Mesenteric fat pad (tissue), 1 donor: ENCODE measurements at regions not wholly inside any gene's neighbourhood (a gene's known extent, or its start where the extent isn't known, plus 50 kb on each side); places are given as distances from the start of the nearest gene placed in this dataset.

Source experiments
- DNase-seq: peaks from one replicate; pipeline ENCODE4 v3.0.0-alpha.2; 2020; ENCODE audit warnings: low spot score
- donor health status: DM: yes; HTN: yes; CAD: no.

- DNase-seq = no peak
Measured at GRCh38 chr10:30793093-30793492, 163.5 kb upstream of the LYZL2 start.

GRCh38 chr10:30792025-30792424 is 162.5 kb upstream of the LYZL2 start:
- no peak for DNase-seq

GRCh38 chr10:30791197-30791611 is 161.7 kb upstream of the LYZL2 start:
- DNase-seq = no peak

GRCh38 chr10:30789806-30790205 is 160.3 kb upstream of the LYZL2 start:
- DNase-seq = no peak

GRCh38 chr10:30788307-30788706 is 158.8 kb upstream of the LYZL2 start:
- DNase-seq = no peak

GRCh38 chr10:30786906-30787305 is 157.4 kb upstream of the LYZL2 start:
- no peak for DNase-seq

GRCh38 chr10:30786131-30786530 is 156.6 kb upstream of the LYZL2 start:
- DNase-seq = no peak

- DNase-seq = no peak
Measured at GRCh38 chr10:30784897-30785605, 155.5 kb upstream of the LYZL2 start.

GRCh38 chr10:30784524-30784896 is 155.0 kb upstream of the LYZL2 start:
- DNase-seq = no peak

- peak; percentile 92 for DNase-seq
Measured at GRCh38 chr10:30783939-30784501, 154.5 kb upstream of the LYZL2 start.

GRCh38 chr10:30782537-30783461 is 153.2 kb upstream of the LYZL2 start:
- no peak for DNase-seq

- no peak for DNase-seq
Measured at GRCh38 chr10:30782157-30782536, 152.6 kb upstream of the LYZL2 start.

- DNase-seq = no peak
Measured at GRCh38 chr10:30781670-30782121, 152.1 kb upstream of the LYZL2 start.

- no peak for DNase-seq
Measured at GRCh38 chr10:30778769-30779168, 149.2 kb upstream of the LYZL2 start.

GRCh38 chr10:30775779-30776591 is 146.4 kb upstream of the LYZL2 start:
- no peak for DNase-seq

GRCh38 chr10:30774261-30774660 is 144.7 kb upstream of the LYZL2 start:
- DNase-seq = no peak

- DNase-seq = no peak
Measured at GRCh38 chr10:30773501-30773900, 143.9 kb upstream of the LYZL2 start.

- DNase-seq = no peak
Measured at GRCh38 chr10:30770816-30771215, 141.3 kb upstream of the LYZL2 start.

GRCh38 chr10:30770229-30770628 is 140.7 kb upstream of the LYZL2 start:
- DNase-seq = no peak

- no peak for DNase-seq
Measured at GRCh38 chr10:30769361-30769760, 139.8 kb upstream of the LYZL2 start.

GRCh38 chr10:30765616-30766015 is 136.1 kb upstream of the LYZL2 start:
- DNase-seq = no peak
